Endothelial cell of umbilical vein (primary cell): ENCODE measurements at regions not wholly inside any gene's neighbourhood (a gene's known extent, or its start where the extent isn't known, plus 50 kb on each side); places are given as distances from the start of the nearest gene placed in this dataset.

Experiments used
- BruUV-seq: library from RNA; stranded (reverse); fragments of 400-500 nt; replicated peaks from 2 replicates; lab custom pipeline; 2021; lab: Mats Ljungman, UMichigan
- CTCF ChIA-PET: fragments of 300-600, 350-600 bp; sonication (Branson Sonifier 250); formaldehyde crosslinking; loops from one replicate; lab custom pipeline; 2021; ENCODE audit warnings: antibody characterized with exemption, inconsistent platforms; lab: Charles Lee
- POLR2A ChIA-PET: fragments of 300-600, 350-600 bp; sonication (Branson Sonifier 250); formaldehyde crosslinking; loops from one replicate; lab custom pipeline; 2021; ENCODE audit warnings: antibody characterized with exemption, inconsistent platforms; lab: Charles Lee
- DNase-seq: peaks from one replicate; pipeline ENCODE4 v3.0.0-alpha.2; 2011; ENCODE audit warnings: low read depth, low spot score
- FAIRE-seq: peaks from 2 replicates; lab custom pipeline; 2011; peaks lifted over from hg19 to GRCh38; lab: Jason Lieb, UNC
- H2AFZ ChIP-seq: 2 replicates; pipeline ENCODE4 v1.6.0; 2012; ENCODE audit warnings: low read depth, low read length, control low read depth, inconsistent platforms
- H3K27ac ChIP-seq: 2 replicates; pipeline ENCODE4 v1.5.1; 2011; ENCODE audit warnings: low read depth, mild to moderate bottlenecking, control low read depth, low read length, moderate library complexity; ENCODE audit not compliant: insufficient read depth
- H3K27me3 ChIP-seq, 2 experiments: 2 replicates each; pipeline versions ENCODE4 v1.6.0 to v1.6.1; 2011; ENCODE audit warnings: low read length in 2 of 2, mixed read lengths in 1 of 2; ENCODE audit not compliant: control insufficient read depth in 2 of 2, insufficient read depth in 2 of 2
- H3K36me3 ChIP-seq, 2 experiments: 2 replicates in 1 of 2; 3 replicates in 1 of 2; pipeline ENCODE4 v1.5.1; 2011; ENCODE audit warnings: low read length in 2 of 2, mild to moderate bottlenecking in 1 of 2, moderate library complexity in 1 of 2; ENCODE audit not compliant: control insufficient read depth in 2 of 2, insufficient read depth in 2 of 2; ENCODE audit errors: extremely low read depth in 1 of 2
- H3K4me1 ChIP-seq: 3 replicates; pipeline ENCODE4 v1.5.1; 2011; ENCODE audit warnings: mild to moderate bottlenecking, low read length; ENCODE audit not compliant: control insufficient read depth, insufficient read depth; ENCODE audit errors: extremely low read depth
- H3K4me2 ChIP-seq: 2 replicates; pipeline ENCODE4 v1.6.1; 2011; ENCODE audit warnings: low read length, control low read depth, mixed read lengths; ENCODE audit not compliant: insufficient read depth
- H3K4me3 ChIP-seq, 3 experiments: fragments of 200-600 bp in 1 of 3; sonication (generic), shearing (Covaris generic) in 1 of 3; replicated peaks in 1 of 3; 2 replicates each; pipeline ENCODE4 v1.5.1; 2011 to 2016; ENCODE audit warnings: control low read depth in 3 of 3, low read length in 3 of 3, mild to moderate bottlenecking in 2 of 3, inconsistent platforms in 1 of 3, low read depth in 1 of 3, moderate library complexity in 1 of 3; ENCODE audit not compliant: insufficient read depth in 1 of 3
- H3K79me2 ChIP-seq: 2 replicates; pipeline ENCODE4 v1.6.0; 2012; ENCODE audit warnings: low read length, inconsistent platforms; ENCODE audit not compliant: control insufficient read depth, insufficient read depth
- H3K9ac ChIP-seq: replicated peaks from 2 replicates; pipeline ENCODE3; 2011; ENCODE audit warnings: low read length, control low read depth; ENCODE audit not compliant: insufficient read depth; ENCODE audit errors: extremely low read depth
- H3K9me1 ChIP-seq: replicated peaks from 3 replicates; pipeline ENCODE4 v1.6.0; 2011; ENCODE audit warnings: mild to moderate bottlenecking, low read length; ENCODE audit not compliant: control insufficient read depth, insufficient read depth; ENCODE audit errors: extremely low read depth
- H3K9me3 ChIP-seq: replicated peaks from 2 replicates; pipeline ENCODE4 v1.5.1; 2012; ENCODE audit warnings: low read length, inconsistent platforms; ENCODE audit not compliant: control insufficient read depth, insufficient read depth
- H4K20me1 ChIP-seq: replicated peaks from 2 replicates; pipeline ENCODE3; 2011; ENCODE audit warnings: mild to moderate bottlenecking, low read length; ENCODE audit not compliant: control insufficient read depth, insufficient read depth; ENCODE audit errors: extremely low read depth
- EZH2 ChIP-seq: IDR thresholded peaks from 2 replicates; pipeline ENCODE4 v1.6.1; 2012; ENCODE audit warnings: borderline replicate concordance, low read depth, mild to moderate bottlenecking, moderate library complexity, low read length, inconsistent platforms; ENCODE audit not compliant: severe bottlenecking
- FOS ChIP-seq: IDR thresholded peaks from 2 replicates; pipeline ENCODE4 v1.6.1; 2011; ENCODE audit warnings: mild to moderate bottlenecking, low read length, moderate library complexity, borderline replicate concordance; ENCODE audit not compliant: insufficient read depth
- GATA2 ChIP-seq: IDR thresholded peaks from 2 replicates; pipeline ENCODE4 v1.7.0; 2011; ENCODE audit warnings: low read depth, mild to moderate bottlenecking, moderate library complexity, mixed read lengths, low read length; ENCODE audit not compliant: insufficient read length, insufficient read depth
- JUN ChIP-seq: IDR thresholded peaks from 2 replicates; pipeline ENCODE4 v1.6.1; 2011; ENCODE audit warnings: borderline replicate concordance, low read depth; ENCODE audit not compliant: insufficient read length, insufficient read depth
- MAX ChIP-seq: IDR thresholded peaks from 2 replicates; pipeline ENCODE4 v1.6.1; 2011; ENCODE audit not compliant: insufficient read depth, insufficient read length
- MYC ChIP-seq: IDR thresholded peaks from one replicate; pipeline ENCODE4 v1.6.1; 2011; ENCODE audit warnings: mild to moderate bottlenecking, low read depth, low read length
- POLR2A ChIP-seq: IDR thresholded peaks from 2 replicates; pipeline ENCODE4 v1.6.1; 2012; ENCODE audit warnings: low read depth, mild to moderate bottlenecking, control low read depth, low read length
- POLR2AphosphoS5 ChIP-seq: IDR thresholded peaks from 2 replicates; pipeline ENCODE4 v1.6.1; 2012; ENCODE audit warnings: low read depth, mild to moderate bottlenecking, control low read depth, low read length, moderate library complexity; ENCODE audit not compliant: insufficient read depth
- dilution Hi-C: fragments of 300-500 bp; cut with MboI; formaldehyde crosslinking; loops from one replicate; pipeline ENCODE4 v1.15.0; 2019; ENCODE audit warnings: low sequenced_read_pairs; ENCODE audit not compliant: extremely low pct_ligation_motif_present
- intact Hi-C: fragments of 100-400 bp; cut with micrococcal nuclease; formaldehyde crosslinking; loops from one replicate; pipeline ENCODE4 v1.10.0; 2022
- TF ChIP-seq, protein P1 (sequence below), 2 donors: IDR thresholded peaks; 1 replicate in 1 of 2; 2 replicates in 1 of 2; pipeline ENCODE4 v1.5.1; 2011; ENCODE audit warnings: low read length in 2 of 2, mild to moderate bottlenecking in 2 of 2, moderate library complexity in 2 of 2, control low read depth in 1 of 2, inconsistent platforms in 1 of 2, low read depth in 1 of 2; ENCODE audit not compliant: insufficient read depth in 1 of 2; ENCODE audit errors: extremely low read depth in 1 of 2

DNA sequence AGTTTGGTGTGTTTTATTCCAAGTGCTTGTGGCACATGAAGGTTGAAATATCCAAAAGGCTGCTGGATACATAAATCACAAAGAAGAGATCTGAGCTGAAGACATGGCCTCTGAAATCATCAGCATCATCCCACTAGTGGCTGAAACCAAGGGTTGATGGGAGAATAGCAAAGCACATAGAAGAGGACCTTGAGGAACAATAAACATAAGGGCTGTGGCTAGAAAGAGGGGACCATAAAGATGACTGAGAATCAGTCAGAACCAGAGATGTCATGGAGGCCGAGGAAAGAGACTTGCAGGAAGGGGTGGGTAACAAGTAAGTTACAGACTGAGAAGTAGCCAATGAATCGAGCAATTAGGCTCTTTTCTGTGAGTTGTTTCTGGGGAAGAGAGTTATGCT lies 116.8 kb downstream of the CDC42EP3 start:
- Histone ChIP-seq H3K79me2 (no peaks in the 10 kb centered on the region), H3K9ac (no peak overlapping the region), H3K4me3 (no peak overlapping the region), H3K27me3 (no peaks in the 10 kb centered on the region), H3K27ac (no peak overlapping the region), H4K20me1 (no peaks in the 10 kb centered on the region), H3K4me2 (no peak overlapping the region), H3K9me3 (no peaks in the 10 kb centered on the region), H3K9me1 (no peaks in the 10 kb centered on the region), H2AFZ (no peak overlapping the region), H3K4me1 (no peaks in the 10 kb centered on the region), H3K36me3 (no peaks in the 10 kb centered on the region)
- FAIRE-seq (no peak), DNase-seq (no peak)
- TF ChIP-seq MAX: no peak
- TF ChIP-seq FOS: no peak
- TF ChIP-seq GATA2: no peak
- no peak for TF ChIP-seq POLR2AphosphoS5
- TF ChIP-seq MYC: no peak
- TF ChIP-seq JUN: no peak
- TF ChIP-seq POLR2A: no peak
- TF ChIP-seq, protein P1, sequence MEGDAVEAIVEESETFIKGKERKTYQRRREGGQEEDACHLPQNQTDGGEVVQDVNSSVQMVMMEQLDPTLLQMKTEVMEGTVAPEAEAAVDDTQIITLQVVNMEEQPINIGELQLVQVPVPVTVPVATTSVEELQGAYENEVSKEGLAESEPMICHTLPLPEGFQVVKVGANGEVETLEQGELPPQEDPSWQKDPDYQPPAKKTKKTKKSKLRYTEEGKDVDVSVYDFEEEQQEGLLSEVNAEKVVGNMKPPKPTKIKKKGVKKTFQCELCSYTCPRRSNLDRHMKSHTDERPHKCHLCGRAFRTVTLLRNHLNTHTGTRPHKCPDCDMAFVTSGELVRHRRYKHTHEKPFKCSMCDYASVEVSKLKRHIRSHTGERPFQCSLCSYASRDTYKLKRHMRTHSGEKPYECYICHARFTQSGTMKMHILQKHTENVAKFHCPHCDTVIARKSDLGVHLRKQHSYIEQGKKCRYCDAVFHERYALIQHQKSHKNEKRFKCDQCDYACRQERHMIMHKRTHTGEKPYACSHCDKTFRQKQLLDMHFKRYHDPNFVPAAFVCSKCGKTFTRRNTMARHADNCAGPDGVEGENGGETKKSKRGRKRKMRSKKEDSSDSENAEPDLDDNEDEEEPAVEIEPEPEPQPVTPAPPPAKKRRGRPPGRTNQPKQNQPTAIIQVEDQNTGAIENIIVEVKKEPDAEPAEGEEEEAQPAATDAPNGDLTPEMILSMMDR (IDR thresholded peaks at IDR 0.05; ENCODE audit: extremely low read depth in 1 of 2, insufficient read depth in 1 of 2, low read depth in 1 of 2, low read length in 2 of 2): no peak
- no peak for TF ChIP-seq EZH2
- dilution Hi-C loops: no loop called here
- ChIA-PET POLR2A (no interaction called here), CTCF (no interaction called here)
- no TSS peak for BruUV-seq
- intact Hi-C loops: no loop called here
